GDM1 (cell line): ENCODE measurements at regions not wholly inside any gene's neighbourhood (a gene's known extent, or its start where the extent isn't known, plus 50 kb on each side); places are given as distances from the start of the nearest gene placed in this dataset.

Experiments used
- DNase-seq: peaks from one replicate; lab custom pipeline; 2025; lab: John Stamatoyannopoulos, UW

GRCh38 chr5:125750861-125751186, 672.4 kb upstream of the GRAMD2B start:
- no peak for DNase-seq

GRCh38 chr5:125756456-125756855, 666.8 kb upstream of the GRAMD2B start:
- DNase-seq: no peak

- DNase-seq: no peak
Observed at GRCh38 chr5:125766706-125767105, 656.5 kb upstream of the GRAMD2B start.

- DNase-seq: no peak
Observed at GRCh38 chr5:125775896-125776295, 647.3 kb upstream of the GRAMD2B start.

- DNase-seq: no peak
Observed at GRCh38 chr5:125776656-125777139, 646.5 kb upstream of the GRAMD2B start.

GRCh38 chr5:125778791-125779190, 644.4 kb upstream of the GRAMD2B start:
- no peak for DNase-seq

GRCh38 chr5:125785407-125785806, 637.8 kb upstream of the GRAMD2B start:
- no peak for DNase-seq

GRCh38 chr5:125786021-125786420, 637.2 kb upstream of the GRAMD2B start:
- DNase-seq: no peak

GRCh38 chr5:125793470-125793869, 629.7 kb upstream of the GRAMD2B start:
- DNase-seq: no peak

- DNase-seq: no peak
Observed at GRCh38 chr5:125794922-125795321, 628.3 kb upstream of the GRAMD2B start.

- DNase-seq: no peak
Observed at GRCh38 chr5:125798307-125798706, 624.9 kb upstream of the GRAMD2B start.

GRCh38 chr5:125812651-125813050, 610.6 kb upstream of the GRAMD2B start:
- DNase-seq: no peak

- DNase-seq: no peak
Observed at GRCh38 chr5:125813221-125813974, 609.8 kb upstream of the GRAMD2B start.

- DNase-seq: no peak
Observed at GRCh38 chr5:125814119-125814518, 609.1 kb upstream of the GRAMD2B start.

GRCh38 chr5:125823572-125823971, 599.6 kb upstream of the GRAMD2B start:
- DNase-seq: no peak

- DNase-seq: no peak
Observed at GRCh38 chr5:125826214-125826613, 597.0 kb upstream of the GRAMD2B start.

- DNase-seq: no peak
Observed at GRCh38 chr5:125829349-125829748, 593.9 kb upstream of the GRAMD2B start.

- DNase-seq: no peak
Observed at GRCh38 chr5:125833398-125833797, 589.8 kb upstream of the GRAMD2B start.

- no peak for DNase-seq
Observed at GRCh38 chr5:125834438-125835115, 588.6 kb upstream of the GRAMD2B start.

GRCh38 chr5:125835293-125836172, 587.7 kb upstream of the GRAMD2B start:
- DNase-seq: no peak

- no peak for DNase-seq
Observed at GRCh38 chr5:125836256-125836655, 587.0 kb upstream of the GRAMD2B start.

GRCh38 chr5:125837866-125838265, 585.3 kb upstream of the GRAMD2B start:
- DNase-seq: no peak

GRCh38 chr5:125847561-125847960, 575.6 kb upstream of the GRAMD2B start:
- no peak for DNase-seq
